ENCODE measurements at regions not wholly inside any gene's neighbourhood (a gene's known extent, or its start where the extent isn't known, plus 50 kb on each side); places are given as distances from the start of the nearest gene placed in this dataset.

GRCh38 chr7:136179154-136179553 lies 202.0 kb upstream of the MTPN start:
- TF ChIP-seq, protein P1, sequence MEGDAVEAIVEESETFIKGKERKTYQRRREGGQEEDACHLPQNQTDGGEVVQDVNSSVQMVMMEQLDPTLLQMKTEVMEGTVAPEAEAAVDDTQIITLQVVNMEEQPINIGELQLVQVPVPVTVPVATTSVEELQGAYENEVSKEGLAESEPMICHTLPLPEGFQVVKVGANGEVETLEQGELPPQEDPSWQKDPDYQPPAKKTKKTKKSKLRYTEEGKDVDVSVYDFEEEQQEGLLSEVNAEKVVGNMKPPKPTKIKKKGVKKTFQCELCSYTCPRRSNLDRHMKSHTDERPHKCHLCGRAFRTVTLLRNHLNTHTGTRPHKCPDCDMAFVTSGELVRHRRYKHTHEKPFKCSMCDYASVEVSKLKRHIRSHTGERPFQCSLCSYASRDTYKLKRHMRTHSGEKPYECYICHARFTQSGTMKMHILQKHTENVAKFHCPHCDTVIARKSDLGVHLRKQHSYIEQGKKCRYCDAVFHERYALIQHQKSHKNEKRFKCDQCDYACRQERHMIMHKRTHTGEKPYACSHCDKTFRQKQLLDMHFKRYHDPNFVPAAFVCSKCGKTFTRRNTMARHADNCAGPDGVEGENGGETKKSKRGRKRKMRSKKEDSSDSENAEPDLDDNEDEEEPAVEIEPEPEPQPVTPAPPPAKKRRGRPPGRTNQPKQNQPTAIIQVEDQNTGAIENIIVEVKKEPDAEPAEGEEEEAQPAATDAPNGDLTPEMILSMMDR (IDR thresholded peaks at IDR 0.05; ENCODE audit: insufficient read depth, low read length, missing control alignments): no peak
- DNase-seq (ENCODE audit: low read depth, low spot score): no peak
- ChIA-PET POLR2A (no interaction called here), CTCF (no interaction called here)
- no peak overlapping the region for H3K4me3 ChIP-seq (ENCODE audit: low read depth, low read length)

- ChIA-PET POLR2A (no interaction called here), CTCF (no interaction called here)
These were observed 197.4 kb upstream of the MTPN start for GRCh38 chr7:136174477-136175125.

DNA sequence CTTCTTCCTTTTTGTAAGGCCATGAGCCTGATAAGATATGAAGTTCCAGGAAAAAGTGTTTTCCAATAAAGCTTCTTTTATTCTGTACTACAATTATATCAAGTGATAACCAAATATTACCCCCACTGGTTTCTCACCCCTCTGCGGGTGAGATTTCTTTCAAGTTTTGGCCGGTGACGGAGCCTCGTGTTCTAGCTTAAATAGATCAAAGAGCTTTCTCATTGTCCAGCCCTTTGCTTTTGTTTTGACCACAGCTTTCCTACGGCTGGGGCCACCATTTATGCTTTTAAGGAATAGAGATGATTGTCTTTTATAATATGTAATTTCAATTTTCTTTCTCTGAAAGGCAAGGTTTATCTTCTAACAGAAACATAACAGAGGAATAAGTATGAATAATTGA lies 196.7 kb upstream of the MTPN start:
- H3K4me3 ChIP-seq (ENCODE audit: low read depth, low read length): no peak overlapping the region
- ChIA-PET POLR2A (no interaction called here), CTCF (no interaction called here)
- no peak for DNase-seq (ENCODE audit: low read depth, low spot score)
- TF ChIP-seq, protein P1 (IDR thresholded peaks at IDR 0.05; ENCODE audit: insufficient read depth, low read length, missing control alignments): no peak

More at GRCh38 chr7:136174477-136175125, 197.4 kb upstream of the MTPN start:
- TF ChIP-seq, protein P1 (IDR thresholded peaks at IDR 0.05; ENCODE audit: insufficient read depth, low read length, missing control alignments): no peak
- no peak for DNase-seq (ENCODE audit: low read depth, low spot score)
- H3K4me3 ChIP-seq (ENCODE audit: low read depth, low read length): no peak overlapping the region

- ChIA-PET CTCF (no interaction called here), POLR2A (no interaction called here)
- no peak overlapping the region for H3K4me3 ChIP-seq (ENCODE audit: low read depth, low read length)
- no peak for DNase-seq (ENCODE audit: low read depth, low spot score)
- TF ChIP-seq, protein P1 (IDR thresholded peaks at IDR 0.05; ENCODE audit: insufficient read depth, low read length, missing control alignments): no peak
These were observed 194.1 kb upstream of the MTPN start for GRCh38 chr7:136171233-136171632.

- ChIA-PET CTCF (no interaction called here), POLR2A (no interaction called here)
- no peak overlapping the region for H3K4me3 ChIP-seq (ENCODE audit: low read depth, low read length)
- TF ChIP-seq, protein P1 (IDR thresholded peaks at IDR 0.05; ENCODE audit: insufficient read depth, low read length, missing control alignments): no peak
- DNase-seq (ENCODE audit: low read depth, low spot score): no peak
These were observed 191.7 kb upstream of the MTPN start for GRCh38 chr7:136168821-136169220.

DNA sequence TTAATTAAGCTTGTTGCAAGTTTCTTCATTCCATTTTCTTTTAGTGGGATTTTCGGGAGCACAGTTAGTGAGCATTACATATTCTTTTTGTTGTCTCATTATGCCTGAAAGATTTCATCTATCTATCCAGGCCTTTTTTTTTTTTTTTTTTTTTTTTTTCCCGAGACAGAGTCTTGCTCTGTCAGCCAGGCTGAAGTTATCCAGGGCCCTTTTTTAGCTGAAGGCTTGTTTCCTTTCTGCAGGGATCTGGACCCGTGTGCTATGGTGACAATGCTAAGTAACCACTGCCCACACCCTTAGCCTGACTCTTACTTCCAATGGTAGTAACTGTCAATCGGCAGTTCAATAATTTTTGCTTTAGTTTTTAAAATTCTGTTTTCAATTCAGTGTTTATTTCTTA lies 190.8 kb upstream of the MTPN start:
- POLR2A ChIA-PET: no interaction called here
- TF ChIP-seq, protein P1 (IDR thresholded peaks at IDR 0.05; ENCODE audit: insufficient read depth, low read length, missing control alignments): no peak
- CTCF ChIA-PET: no interaction called here
- H3K4me3 ChIP-seq (ENCODE audit: low read depth, low read length): no peak overlapping the region
- DNase-seq (ENCODE audit: low read depth, low spot score): no peak
